Endodermal cell (in vitro differentiated cells): ENCODE measurements at regions not wholly inside any gene's neighbourhood (a gene's known extent, or its start where the extent isn't known, plus 50 kb on each side); places are given as distances from the start of the nearest gene placed in this dataset.

Experiments used
- DNase-seq: peaks from one replicate; pipeline ENCODE4 v3.0.0-alpha.2; 2017
- H3K27ac ChIP-seq: 2 replicates; pipeline ENCODE4 v1.5.1; 2013; ENCODE audit warnings: mild to moderate bottlenecking, low read depth, low read length, moderate library complexity
- H3K27me3 ChIP-seq: 2 replicates; pipeline ENCODE4 v1.6.1; 2013; ENCODE audit warnings: mild to moderate bottlenecking, low read length, moderate library complexity; ENCODE audit not compliant: insufficient read depth, control insufficient read depth, poor library complexity, severe bottlenecking
- H3K36me3 ChIP-seq: 2 replicates; pipeline ENCODE4 v1.7.0; 2013; ENCODE audit warnings: mild to moderate bottlenecking, low read length, moderate library complexity; ENCODE audit not compliant: control insufficient read depth, insufficient read depth
- H3K4me1 ChIP-seq: one replicate; pipeline ENCODE4 v1.7.0; 2013; ENCODE audit warnings: low read length; ENCODE audit not compliant: control insufficient read depth, insufficient read depth
- H3K4me3 ChIP-seq: 2 replicates; pipeline ENCODE4 v1.5.1; 2013; ENCODE audit warnings: mild to moderate bottlenecking, low read length, moderate library complexity
- H3K9ac ChIP-seq: 2 replicates; pipeline ENCODE4 v1.6.1; 2013; ENCODE audit warnings: mild to moderate bottlenecking, low read length, moderate library complexity; ENCODE audit not compliant: poor library complexity, severe bottlenecking; ENCODE audit errors: extremely low read depth
- H3K9me3 ChIP-seq: 2 replicates; pipeline ENCODE4 v1.6.1; 2013; ENCODE audit warnings: mild to moderate bottlenecking, low read length, moderate library complexity; ENCODE audit not compliant: control insufficient read depth
- H3K27ac Mint-ChIP-seq: 2 replicates; pipeline ENCODE4 v1.8.0; 2020; ENCODE audit warnings: mixed read lengths
- H3K27me3 Mint-ChIP-seq: 2 replicates; pipeline ENCODE4 v1.8.0; 2021; ENCODE audit warnings: mild to moderate bottlenecking, mixed read lengths; ENCODE audit not compliant: insufficient read depth
- H3K36me3 Mint-ChIP-seq: 2 replicates; pipeline ENCODE4 v1.8.0; 2020; ENCODE audit warnings: low read depth, mixed read lengths
- H3K4me1 Mint-ChIP-seq: 2 replicates; pipeline ENCODE4 v1.8.0; 2020; ENCODE audit warnings: mixed read lengths
- H3K4me3 Mint-ChIP-seq: 2 replicates; pipeline ENCODE4 v1.8.0; 2020; ENCODE audit warnings: mild to moderate bottlenecking, moderate library complexity, mixed read lengths
- H3K9me3 Mint-ChIP-seq: 2 replicates; pipeline ENCODE4 v1.8.0; 2020; ENCODE audit warnings: mild to moderate bottlenecking, mixed read lengths
- WGBS, 2 experiments: methylation state at CpG; one replicate each; pipeline versions ENCODE4 v1.1.5 to v1.1.7; 2013; ENCODE audit warnings: missing lambda C conversion rate in 2 of 2, mixed read lengths in 1 of 2; ENCODE audit not compliant: insufficient coverage in 1 of 2, insufficient read length in 1 of 2; 5-methylcytosine and 5-hydroxymethylcytosine counted together
- TF ChIP-seq, protein P1 (sequence below): fragments of 200-600 bp; sonication (generic); conservative IDR thresholded peaks from 2 replicates; pipeline ENCODE4 v1.5.0; 2021; ENCODE audit warnings: antibody characterized with exemption, mild to moderate bottlenecking

DNA sequence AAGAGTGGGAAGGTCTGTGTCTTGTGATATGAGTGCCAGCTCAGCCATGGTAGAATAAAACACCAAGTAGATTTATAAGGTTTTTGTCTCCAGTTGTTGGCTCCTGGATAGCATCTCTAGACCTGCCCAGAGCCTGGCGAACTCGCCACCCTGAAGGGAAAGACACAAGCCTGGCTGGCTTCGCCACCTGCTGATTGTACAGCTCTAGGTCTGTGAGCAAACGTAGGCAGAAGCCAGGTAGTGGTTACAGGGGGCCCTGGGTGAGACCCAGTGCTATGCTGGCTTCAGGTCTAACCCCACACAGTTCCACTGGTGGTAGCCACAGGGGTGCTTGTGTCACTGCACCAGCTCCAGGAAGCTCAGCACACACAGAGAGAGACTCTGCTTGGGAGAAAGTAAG, 100.5 kb downstream of the BLTP1 start:
- H3K27ac Mint-ChIP-seq = peak overlapping the region; percentile 4
- peaks cover 62% of the 10 kb centered on the region for H3K36me3 ChIP-seq

DNA sequence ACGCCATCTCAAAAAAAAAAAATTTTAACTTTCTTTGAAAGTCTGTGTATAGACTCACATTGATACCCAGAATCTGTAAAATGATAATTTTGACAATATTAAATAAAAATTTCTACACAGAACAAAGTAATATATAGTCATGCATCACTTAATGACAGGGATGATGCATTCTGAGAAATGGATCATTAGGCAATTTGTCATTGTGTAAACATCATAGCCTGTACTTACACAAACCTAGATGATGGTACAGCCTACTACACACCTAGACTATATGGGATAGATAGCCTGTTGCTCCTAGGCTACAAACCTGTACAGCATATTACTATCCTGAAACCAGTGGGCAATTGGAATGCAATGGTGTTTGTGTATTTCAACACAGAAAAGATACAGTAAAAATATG, 107.7 kb downstream of the BLTP1 start:
- Mint-ChIP-seq H3K27me3 (no peaks in the 10 kb centered on the region), H3K36me3 (peaks cover 38% of the 10 kb centered on the region), H3K27ac (no peak overlapping the region), H3K4me3 (no peak overlapping the region), H3K9me3 (no peaks in the 10 kb centered on the region), H3K4me1 (no peaks in the 10 kb centered on the region)
- WGBS, 2 experiments = 100% methylated on average over 1 of the region's 1 CpG; no CpG with 5 or more reads in 1 of the 2 experiments
- TF ChIP-seq, protein P1, sequence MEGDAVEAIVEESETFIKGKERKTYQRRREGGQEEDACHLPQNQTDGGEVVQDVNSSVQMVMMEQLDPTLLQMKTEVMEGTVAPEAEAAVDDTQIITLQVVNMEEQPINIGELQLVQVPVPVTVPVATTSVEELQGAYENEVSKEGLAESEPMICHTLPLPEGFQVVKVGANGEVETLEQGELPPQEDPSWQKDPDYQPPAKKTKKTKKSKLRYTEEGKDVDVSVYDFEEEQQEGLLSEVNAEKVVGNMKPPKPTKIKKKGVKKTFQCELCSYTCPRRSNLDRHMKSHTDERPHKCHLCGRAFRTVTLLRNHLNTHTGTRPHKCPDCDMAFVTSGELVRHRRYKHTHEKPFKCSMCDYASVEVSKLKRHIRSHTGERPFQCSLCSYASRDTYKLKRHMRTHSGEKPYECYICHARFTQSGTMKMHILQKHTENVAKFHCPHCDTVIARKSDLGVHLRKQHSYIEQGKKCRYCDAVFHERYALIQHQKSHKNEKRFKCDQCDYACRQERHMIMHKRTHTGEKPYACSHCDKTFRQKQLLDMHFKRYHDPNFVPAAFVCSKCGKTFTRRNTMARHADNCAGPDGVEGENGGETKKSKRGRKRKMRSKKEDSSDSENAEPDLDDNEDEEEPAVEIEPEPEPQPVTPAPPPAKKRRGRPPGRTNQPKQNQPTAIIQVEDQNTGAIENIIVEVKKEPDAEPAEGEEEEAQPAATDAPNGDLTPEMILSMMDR = no peak
- Histone ChIP-seq H3K4me1 (no peaks in the 10 kb centered on the region), H3K4me3 (no peak overlapping the region), H3K36me3 (peaks cover 70% of the 10 kb centered on the region), H3K9ac (no peak overlapping the region), H3K27ac (no peak overlapping the region), H3K9me3 (no peaks in the 10 kb centered on the region), H3K27me3 (no peaks in the 10 kb centered on the region)
- no peak for DNase-seq

More for the DNA sequence above, 100.5 kb downstream of the BLTP1 start:
- Histone ChIP-seq H3K9me3 (no peaks in the 10 kb centered on the region), H3K9ac (no peak overlapping the region), H3K27me3 (no peaks in the 10 kb centered on the region), H3K4me1 (no peaks in the 10 kb centered on the region), H3K27ac (no peak overlapping the region), H3K4me3 (no peak overlapping the region)
- Mint-ChIP-seq H3K4me1 (no peaks in the 10 kb centered on the region), H3K27me3 (no peaks in the 10 kb centered on the region), H3K36me3 (peaks cover 33% of the 10 kb centered on the region), H3K4me3 (no peak overlapping the region), H3K9me3 (no peaks in the 10 kb centered on the region)
- TF ChIP-seq, protein P1 = no peak
- DNase-seq = no peak
- whole genome bisulfite sequencing, 2 experiments = 91 to 100% methylated on average over 4 of the region's 4 CpGs

DNA sequence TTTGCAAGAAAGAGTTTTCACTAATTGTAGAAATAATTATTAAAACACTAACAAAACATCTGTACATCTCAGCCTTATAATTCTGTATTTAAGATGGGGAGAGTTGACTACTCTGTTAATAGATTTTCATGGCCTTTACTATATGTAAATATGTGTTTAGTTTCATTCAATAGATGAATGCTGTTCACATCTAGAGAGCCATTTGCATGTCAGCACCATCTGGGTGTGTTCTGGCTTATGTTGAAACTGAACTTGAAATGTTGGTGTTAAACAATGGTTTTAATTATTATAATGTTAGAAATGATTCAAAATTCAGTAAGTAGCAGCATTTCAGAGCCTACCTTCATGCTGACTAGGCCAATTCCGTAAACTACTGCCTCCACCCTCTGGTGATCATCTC, 102.5 kb upstream of the ADAD1 start:
- H3K27ac ChIP-seq = no peak overlapping the region
- no peaks in the 10 kb centered on the region for H3K9me3 Mint-ChIP-seq
- H3K4me1 ChIP-seq = no peaks in the 10 kb centered on the region
- H3K27ac Mint-ChIP-seq = no peak overlapping the region
- H3K36me3 Mint-ChIP-seq = peaks cover 22% of the 10 kb centered on the region
- H3K9ac ChIP-seq = no peak overlapping the region
- no peak overlapping the region for H3K4me3 Mint-ChIP-seq
- no peaks in the 10 kb centered on the region for H3K27me3 Mint-ChIP-seq
- no peak overlapping the region for H3K4me3 ChIP-seq
- H3K9me3 ChIP-seq = no peaks in the 10 kb centered on the region
- DNase-seq = no peak
- 100% methylated on average over 1 of the region's 1 CpG; no CpG with 5 or more reads in 1 of the 2 experiments for WGBS, 2 experiments
- no peaks in the 10 kb centered on the region for H3K27me3 ChIP-seq
- peaks cover 49% of the 10 kb centered on the region for H3K36me3 ChIP-seq
- TF ChIP-seq, protein P1 = no peak
- peaks cover 3% of the 10 kb centered on the region for H3K4me1 Mint-ChIP-seq
